Muscle of leg (tissue), 3 donors: ENCODE measurements at regions not wholly inside any gene's neighbourhood (a gene's known extent, or its start where the extent isn't known, plus 50 kb on each side); places are given as distances from the start of the nearest gene placed in this dataset.
A peak's percentile ranks its signal among the peaks of the same experiment; 100 is the strongest.

Experiments used
- DNase-seq: peaks from one replicate; pipeline ENCODE4 v3.0.0; 2013
- H3K27ac ChIP-seq: one replicate; pipeline ENCODE4 v1.5.1; 2013; ENCODE audit warnings: mild to moderate bottlenecking, low read length, control low read depth
- H3K27me3 ChIP-seq: one replicate; pipeline ENCODE4 v1.6.1; 2013; ENCODE audit warnings: low read length; ENCODE audit not compliant: control insufficient read depth, insufficient read depth
- H3K36me3 ChIP-seq: one replicate; pipeline ENCODE4 v1.6.1; 2013; ENCODE audit warnings: low read length; ENCODE audit not compliant: control insufficient read depth, insufficient read depth
- H3K4me1 ChIP-seq: one replicate; pipeline ENCODE4 v1.6.1; 2013; ENCODE audit warnings: low read length; ENCODE audit not compliant: control insufficient read depth, insufficient read depth
- H3K4me3 ChIP-seq: one replicate; pipeline ENCODE4 v1.5.1; 2013; ENCODE audit warnings: low read length, control low read depth
- H3K9me3 ChIP-seq: replicated peaks from 2 replicates; pipeline ENCODE4 v1.6.1; 2013; ENCODE audit warnings: low read depth, low read length; ENCODE audit not compliant: control insufficient read depth
- WGBS: methylation state at CpG from one replicate; pipeline ENCODE4 v1.1.5; 2013; ENCODE audit warnings: missing lambda C conversion rate; ENCODE audit not compliant: insufficient coverage; 5-methylcytosine and 5-hydroxymethylcytosine counted together

- Histone ChIP-seq H3K27ac (peak overlapping the region; percentile 95), H3K27me3 (peaks cover 11% of the 10 kb centered on the region)
Measured at GRCh38 chr2:118309946-118310680, 221.8 kb downstream of the INSIG2 start.

GRCh38 chr2:118309257-118309945, 221.1 kb downstream of the INSIG2 start:
- Histone ChIP-seq H3K36me3 (no peaks in the 10 kb centered on the region), H3K4me3 (peak overlapping the region; percentile 62), H3K9me3 (no peaks in the 10 kb centered on the region), H3K27ac (peak overlapping the region; percentile 95), H3K4me1 (peaks cover 19% of the 10 kb centered on the region), H3K27me3 (peaks cover 11% of the 10 kb centered on the region)
- WGBS = 90% methylated on average over 2 of the region's 16 CpGs
- DNase-seq = peak; percentile 53

More at GRCh38 chr2:118309946-118310680, 221.8 kb downstream of the INSIG2 start:
- Histone ChIP-seq H3K36me3 (no peaks in the 10 kb centered on the region), H3K4me3 (peak overlapping the region; percentile 62), H3K9me3 (no peaks in the 10 kb centered on the region), H3K4me1 (peaks cover 19% of the 10 kb centered on the region)
- 1% methylated on average over 13 of the region's 56 CpGs for WGBS
- peak; percentile 90 for DNase-seq

DNA sequence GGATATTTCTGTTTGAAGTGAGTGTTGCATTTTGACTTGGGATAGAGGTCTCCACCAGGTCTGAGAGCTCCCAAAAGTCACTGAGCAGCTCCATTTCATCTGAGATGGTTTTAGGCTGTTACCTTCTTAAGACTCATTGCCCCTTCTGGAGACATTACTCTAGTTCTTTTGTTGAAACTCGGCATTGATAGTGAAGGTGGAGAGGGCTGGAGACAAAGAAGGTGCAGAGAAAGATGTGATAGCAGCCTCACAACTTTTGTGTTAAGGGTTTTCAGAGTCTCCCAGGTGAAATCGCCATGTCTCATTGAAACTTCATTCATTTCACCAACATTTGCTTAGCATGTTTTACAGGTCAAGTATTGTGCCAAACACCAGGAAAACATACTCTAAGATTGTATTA, 219.6 kb downstream of the INSIG2 start:
- H3K27ac ChIP-seq = no peak overlapping the region
- peaks cover 15% of the 10 kb centered on the region for H3K4me1 ChIP-seq
- no CpG with 5 or more reads among the region's 2 CpGs for WGBS
- H3K27me3 ChIP-seq = peaks cover 11% of the 10 kb centered on the region
- H3K36me3 ChIP-seq = no peaks in the 10 kb centered on the region
- no peak overlapping the region for H3K4me3 ChIP-seq
- H3K9me3 ChIP-seq = no peaks in the 10 kb centered on the region
- DNase-seq = no peak

DNA sequence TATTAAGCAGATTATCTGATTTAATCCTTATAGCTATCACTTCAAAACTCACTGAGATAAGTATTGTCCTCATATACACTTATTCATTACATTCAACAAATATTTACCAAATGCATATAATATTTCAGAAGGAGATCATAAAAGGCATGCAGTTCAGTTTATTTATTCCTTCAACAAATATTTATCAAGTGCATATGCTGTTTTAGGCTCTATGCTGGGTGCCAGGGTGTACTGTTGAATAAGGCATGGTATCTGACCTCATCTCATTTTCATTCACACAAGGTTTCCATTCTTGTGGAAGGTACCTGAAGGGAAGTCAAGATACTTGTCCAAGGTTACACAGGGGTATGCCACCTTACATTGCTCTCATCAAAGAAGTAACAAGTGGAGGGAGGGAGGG, 213.0 kb downstream of the INSIG2 start:
- no peaks in the 10 kb centered on the region for H3K27me3 ChIP-seq
- no peaks in the 10 kb centered on the region for H3K4me1 ChIP-seq
- H3K27ac ChIP-seq = no peak overlapping the region
- no peaks in the 10 kb centered on the region for H3K9me3 ChIP-seq
- no peak for DNase-seq
- H3K4me3 ChIP-seq = no peak overlapping the region
- no peaks in the 10 kb centered on the region for H3K36me3 ChIP-seq

GRCh38 chr2:118300832-118301231, 212.6 kb downstream of the INSIG2 start:
- Histone ChIP-seq H3K27me3 (no peaks in the 10 kb centered on the region), H3K9me3 (no peaks in the 10 kb centered on the region), H3K27ac (no peak overlapping the region), H3K36me3 (no peaks in the 10 kb centered on the region), H3K4me3 (no peak overlapping the region), H3K4me1 (no peaks in the 10 kb centered on the region)
- no peak for DNase-seq

DNA sequence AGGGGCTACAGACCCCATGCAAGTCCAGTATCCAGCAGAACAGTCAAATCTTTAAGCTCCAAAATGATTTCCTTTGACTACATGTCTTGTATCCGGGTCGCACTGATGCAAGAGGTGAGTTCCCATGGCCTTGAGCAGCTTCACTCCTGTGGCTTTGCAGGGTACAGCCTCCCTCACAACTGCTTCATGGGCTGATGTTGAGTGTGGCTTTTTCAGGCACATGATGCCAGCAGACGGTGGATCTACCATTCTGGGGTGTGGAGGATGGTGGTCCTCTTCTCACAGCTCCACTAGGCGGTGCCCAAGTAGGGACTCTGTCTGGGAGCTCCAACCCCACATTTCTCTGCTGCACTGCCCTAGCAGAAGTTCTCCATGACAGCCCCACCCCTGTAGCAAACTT, 208.4 kb downstream of the INSIG2 start:
- DNase-seq = no peak
- H3K9me3 ChIP-seq = no peaks in the 10 kb centered on the region
- peaks cover under 1% of the 10 kb centered on the region for H3K4me1 ChIP-seq
- no peaks in the 10 kb centered on the region for H3K36me3 ChIP-seq
- no peak overlapping the region for H3K27ac ChIP-seq
- 88% methylated on average over 2 of the region's 4 CpGs for WGBS
- H3K4me3 ChIP-seq = no peak overlapping the region
- no peaks in the 10 kb centered on the region for H3K27me3 ChIP-seq

- Histone ChIP-seq H3K4me3 (no peak overlapping the region), H3K36me3 (no peaks in the 10 kb centered on the region), H3K9me3 (no peaks in the 10 kb centered on the region), H3K4me1 (peaks cover 7% of the 10 kb centered on the region), H3K27ac (no peak overlapping the region), H3K27me3 (no peaks in the 10 kb centered on the region)
- 86% methylated on average over 7 of the region's 9 CpGs for WGBS
- DNase-seq = no peak
Measured at GRCh38 chr2:118295592-118296390, 207.5 kb downstream of the INSIG2 start.

GRCh38 chr2:118294063-118294462, 205.8 kb downstream of the INSIG2 start:
- DNase-seq = no peak
- no peak overlapping the region for H3K4me3 ChIP-seq
- H3K27me3 ChIP-seq = no peaks in the 10 kb centered on the region
- H3K36me3 ChIP-seq = no peaks in the 10 kb centered on the region
- no peaks in the 10 kb centered on the region for H3K9me3 ChIP-seq
- WGBS = no CpG with 5 or more reads among the region's 1 CpG
- H3K27ac ChIP-seq = no peak overlapping the region
- H3K4me1 ChIP-seq = peaks cover 7% of the 10 kb centered on the region

GRCh38 chr2:118292991-118293390, 204.7 kb downstream of the INSIG2 start:
- Histone ChIP-seq H3K4me3 (no peak overlapping the region), H3K9me3 (no peaks in the 10 kb centered on the region), H3K27ac (no peak overlapping the region), H3K27me3 (no peaks in the 10 kb centered on the region), H3K36me3 (no peaks in the 10 kb centered on the region), H3K4me1 (peaks cover 7% of the 10 kb centered on the region)
- DNase-seq = peak; percentile 71
- no CpG with 5 or more reads among the region's 2 CpGs for WGBS

DNA sequence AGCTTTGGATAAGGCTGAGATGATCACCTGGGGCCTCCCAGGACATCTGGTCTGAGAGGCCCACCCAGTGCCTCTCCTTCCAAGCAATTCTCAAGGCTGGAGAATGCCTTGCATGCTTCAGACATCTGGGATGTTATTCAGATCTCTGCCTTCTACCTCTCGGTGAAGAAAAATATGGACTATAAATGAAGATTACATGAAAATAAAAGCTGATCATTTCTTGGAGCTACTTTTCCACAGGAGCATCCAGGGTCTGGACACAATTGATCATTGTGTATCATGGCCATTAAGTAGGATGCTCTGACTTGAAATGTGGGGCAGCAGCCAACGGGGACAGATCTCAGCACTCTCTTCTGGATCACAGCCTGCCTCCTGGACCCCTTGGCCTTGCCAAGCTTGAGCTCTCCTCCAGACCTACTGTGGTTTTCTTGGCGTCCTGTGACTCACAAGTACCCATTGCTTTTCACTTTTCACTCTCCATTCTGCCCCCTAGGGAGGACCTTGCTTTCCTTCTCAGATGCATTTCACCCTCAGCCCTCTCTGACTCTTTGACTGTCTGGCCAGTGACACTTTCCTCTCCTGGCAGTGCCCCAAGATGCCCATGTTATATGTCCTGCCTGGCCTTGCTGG, 203.1 kb downstream of the INSIG2 start:
- peak; percentile 51 for DNase-seq
- H3K9me3 ChIP-seq = no peaks in the 10 kb centered on the region
- no peak overlapping the region for H3K27ac ChIP-seq
- no peaks in the 10 kb centered on the region for H3K27me3 ChIP-seq
- no peak overlapping the region for H3K4me3 ChIP-seq
- 18% methylated on average over 2 of the region's 3 CpGs for WGBS
- H3K36me3 ChIP-seq = no peaks in the 10 kb centered on the region
- H3K4me1 ChIP-seq = peaks cover 7% of the 10 kb centered on the region
